Ramos (cell line): ENCODE measurements at regions not wholly inside any gene's neighbourhood (a gene's known extent, or its start where the extent isn't known, plus 50 kb on each side); places are given as distances from the start of the nearest gene placed in this dataset.
"Not testable (repeated sequence)": the region's sequence is repeated elsewhere in the genome, so short reads cannot be mapped to it uniquely, and the experiment has no call there.

Experiments used
- in situ Hi-C: fragments of 300-500 bp; cut with MboI; formaldehyde crosslinking; loops from one replicate; pipeline ENCODE4 v1.14.3; 2022; ENCODE audit warnings: low sequenced_read_pairs; ENCODE audit not compliant: unreplicated experiment

DNA sequence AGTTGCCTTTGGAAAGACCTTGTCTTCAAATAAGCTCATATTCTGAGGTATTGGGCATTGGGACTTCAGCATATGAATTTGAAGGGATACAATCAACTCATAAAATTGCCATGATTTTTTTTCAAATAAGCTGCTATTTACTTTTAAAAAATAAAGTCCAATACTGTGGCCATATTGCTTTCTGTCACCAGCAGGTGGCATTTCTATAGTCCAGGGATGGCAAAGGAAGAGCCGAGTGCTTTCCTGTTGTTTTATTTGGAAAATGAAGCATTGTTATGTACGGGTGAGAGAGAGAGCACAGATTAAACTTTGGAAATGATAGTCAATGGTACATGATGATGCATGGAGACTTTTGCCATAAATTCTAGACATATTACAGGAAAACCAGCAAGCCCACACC is 104.1 kb upstream of the DPP6 start:
- in situ Hi-C loops, result no loop called here

DNA sequence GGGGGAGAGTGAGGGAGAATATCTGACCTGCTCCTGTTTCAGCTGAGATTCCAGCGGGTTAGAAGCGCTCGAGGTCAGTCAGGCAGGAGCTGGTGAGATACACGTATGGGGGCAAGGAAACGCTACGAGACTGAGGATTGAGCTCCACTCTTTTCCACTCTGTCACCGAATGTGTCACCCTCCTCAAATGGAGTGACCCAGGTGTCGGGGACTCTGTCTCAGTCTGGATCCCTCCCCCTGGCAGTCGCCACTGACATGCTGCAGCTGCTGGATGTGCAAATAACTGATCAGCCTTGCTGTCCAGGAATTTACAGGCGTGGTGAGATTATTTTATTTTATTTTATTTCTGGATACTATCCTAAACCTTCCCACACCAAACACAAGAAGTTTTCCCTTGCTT is 100.9 kb upstream of the DPP6 start:
- in situ Hi-C loops, result no loop called here

DNA sequence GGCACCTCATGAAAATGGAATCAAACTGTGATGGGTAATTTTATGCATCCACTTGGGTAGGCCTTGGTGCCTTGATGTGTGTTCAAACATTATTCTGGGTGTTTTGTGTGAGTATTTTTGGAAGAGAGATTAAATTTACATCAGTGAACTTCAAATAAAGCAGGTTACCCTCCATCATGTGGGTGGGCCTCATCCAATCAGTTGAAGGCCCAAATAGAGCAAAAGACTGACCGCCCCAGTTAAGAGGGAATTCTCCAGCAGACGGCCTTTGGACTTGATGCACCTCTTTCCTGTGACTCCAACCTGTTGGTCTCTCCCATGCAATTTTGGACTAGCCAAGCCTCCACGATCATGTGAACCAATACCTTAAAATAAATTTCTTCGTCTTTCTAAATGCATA is 97.7 kb upstream of the DPP6 start:
- in situ Hi-C loops, result no loop called here

DNA sequence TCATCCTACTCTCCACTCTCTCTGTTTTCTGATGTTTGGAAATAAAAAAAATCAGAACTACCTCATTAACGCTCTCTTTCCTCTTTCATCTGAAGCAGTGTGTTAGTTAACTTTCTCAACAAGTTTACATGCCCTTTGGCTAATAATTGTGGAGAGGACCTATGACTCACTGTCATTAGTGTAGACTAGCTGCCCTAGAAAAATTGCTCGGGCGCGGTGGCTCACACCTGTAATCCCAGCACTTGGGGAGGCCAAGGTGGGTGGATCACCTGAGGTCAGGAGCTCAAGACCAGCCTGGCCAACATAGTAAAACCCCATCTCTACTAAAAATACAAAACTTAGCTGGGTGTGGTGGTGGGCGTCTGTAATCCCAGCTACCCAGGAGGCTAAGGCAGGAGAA is 94.5 kb upstream of the DPP6 start:
- in situ Hi-C loops, result not testable (repeated sequence)

DNA sequence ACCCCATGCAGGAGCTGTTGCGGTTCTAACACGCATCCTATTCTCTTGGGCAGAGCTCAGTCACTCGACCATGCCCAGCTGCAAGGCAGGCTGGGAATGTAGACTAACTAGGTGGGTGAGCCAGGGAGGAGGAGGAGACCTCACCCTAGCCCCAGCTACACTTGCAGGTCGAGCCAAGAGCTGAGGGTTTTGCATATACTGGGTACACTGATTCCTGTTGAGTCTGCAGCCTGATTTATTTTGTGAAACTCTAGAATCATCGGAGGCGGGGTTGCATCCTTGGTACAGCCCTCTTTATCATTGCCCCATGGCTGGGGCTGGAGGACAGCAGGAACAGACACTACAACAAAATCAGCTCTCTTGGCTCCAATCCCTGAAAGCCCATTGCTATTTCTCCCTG is 93.8 kb upstream of the DPP6 start:
- in situ Hi-C loops, result not testable (repeated sequence)

DNA sequence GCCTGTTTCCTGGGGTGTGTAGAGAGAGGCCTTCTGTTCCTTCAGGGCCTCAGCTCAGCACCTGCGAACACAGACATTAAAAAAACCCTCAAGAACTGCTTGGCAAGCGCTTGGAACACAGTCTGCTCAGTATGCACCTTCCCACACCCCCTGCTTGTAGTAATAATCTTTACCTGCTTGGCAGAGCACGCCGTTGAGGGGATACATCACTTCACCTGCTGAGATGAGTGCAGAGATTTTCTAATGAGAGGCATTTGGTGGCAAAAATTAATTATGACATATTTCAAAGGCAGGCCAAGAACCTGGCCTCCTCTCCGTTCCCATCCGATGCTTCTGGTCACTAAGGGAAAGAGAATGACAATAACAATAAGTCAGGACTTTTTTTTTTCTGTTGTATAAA is 93.4 kb upstream of the DPP6 start:
- in situ Hi-C loops, result not testable (repeated sequence)

DNA sequence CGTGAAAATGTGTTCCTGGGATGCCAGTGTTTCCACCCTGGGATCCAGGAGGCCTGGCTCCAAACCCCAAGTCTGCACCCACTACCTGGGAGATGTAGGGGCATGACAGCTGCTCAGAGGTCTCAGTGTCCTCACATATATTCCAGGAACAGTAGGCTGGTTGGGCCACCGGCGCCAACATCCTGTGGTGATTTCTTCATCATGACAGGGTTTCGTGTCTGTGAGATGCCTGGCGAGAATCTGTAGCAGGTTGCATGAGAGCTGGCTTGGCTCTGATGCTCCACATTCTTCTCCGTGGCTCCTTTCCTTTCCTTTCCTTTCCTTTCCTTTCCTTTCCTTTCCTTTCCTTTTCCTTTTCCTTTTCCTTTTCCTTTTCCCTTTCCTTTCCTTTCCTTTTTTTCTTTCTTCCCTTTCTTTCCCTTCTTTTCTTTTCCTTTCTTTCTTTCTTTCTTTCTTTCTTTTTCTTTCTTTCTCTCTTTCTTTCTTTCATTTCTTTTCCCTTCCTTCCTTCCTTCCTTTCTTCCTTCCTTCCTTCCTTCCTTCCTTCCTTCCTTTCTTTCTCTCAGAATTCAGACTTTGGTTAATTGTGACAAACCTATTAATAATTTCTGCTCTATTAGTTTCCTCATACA is 87.6 kb upstream of the DPP6 start:
- in situ Hi-C loops, result not testable (repeated sequence)

DNA sequence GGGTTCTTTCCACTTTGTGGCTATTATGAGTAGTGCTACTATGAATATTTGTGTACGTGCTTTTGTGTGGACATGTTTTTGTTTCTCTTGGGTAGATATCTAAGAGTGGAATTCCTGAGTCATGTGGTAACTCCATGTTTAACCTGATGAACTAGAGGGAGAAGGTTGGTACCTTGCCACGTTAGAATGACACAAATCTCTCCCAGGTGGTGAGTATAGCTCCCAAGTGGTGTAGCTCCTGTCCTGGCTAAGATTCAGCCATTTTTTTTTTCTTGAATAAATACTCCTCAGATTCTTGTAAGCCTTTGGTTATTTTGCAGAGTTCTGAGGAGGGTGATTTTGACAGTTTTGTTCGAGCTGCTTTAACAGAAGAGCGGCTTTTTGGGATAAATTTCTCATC is 83.2 kb upstream of the DPP6 start:
- in situ Hi-C loops, result not testable (repeated sequence)

DNA sequence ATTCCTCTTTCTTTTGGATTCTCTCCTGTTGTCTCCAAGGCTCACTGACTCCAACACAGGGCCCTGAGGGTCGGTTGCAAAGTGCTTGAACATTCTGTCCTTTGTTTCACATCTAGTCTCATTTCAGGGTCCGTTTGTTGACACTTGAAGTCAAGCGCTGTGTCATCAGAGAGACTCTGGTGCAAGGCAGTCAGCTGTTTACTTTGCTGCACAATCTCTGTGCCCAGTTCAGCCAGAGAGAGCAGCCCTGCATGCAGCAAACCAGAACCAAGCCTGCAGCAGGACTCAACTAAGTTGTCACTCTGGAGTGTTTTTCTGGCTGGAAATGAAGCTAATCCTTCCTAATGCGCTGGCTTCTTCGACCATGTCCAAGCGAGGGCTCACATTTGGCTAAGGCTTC is 77.6 kb upstream of the DPP6 start:
- in situ Hi-C loops, result not testable (repeated sequence)

DNA sequence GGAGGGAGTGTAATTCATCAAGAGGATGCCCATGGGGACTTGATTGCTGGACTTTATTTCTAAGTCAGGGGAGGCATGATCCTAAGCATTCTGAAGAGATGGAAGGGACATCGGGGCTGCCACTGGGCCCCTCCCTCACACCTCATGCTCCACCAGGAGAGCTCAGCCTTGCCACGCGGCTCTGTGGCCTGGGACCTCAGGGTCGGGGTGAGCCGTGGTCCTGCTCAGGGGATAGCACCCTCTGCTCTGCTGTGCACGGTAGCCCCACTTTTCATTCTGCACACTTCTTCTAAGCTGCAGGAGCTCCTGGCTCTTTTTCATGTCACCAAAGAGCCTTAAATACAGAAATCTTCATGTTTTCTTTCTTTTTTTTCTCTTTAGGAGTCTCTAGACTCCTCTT is 75.5 kb upstream of the DPP6 start:
- in situ Hi-C loops, result not testable (repeated sequence)

DNA sequence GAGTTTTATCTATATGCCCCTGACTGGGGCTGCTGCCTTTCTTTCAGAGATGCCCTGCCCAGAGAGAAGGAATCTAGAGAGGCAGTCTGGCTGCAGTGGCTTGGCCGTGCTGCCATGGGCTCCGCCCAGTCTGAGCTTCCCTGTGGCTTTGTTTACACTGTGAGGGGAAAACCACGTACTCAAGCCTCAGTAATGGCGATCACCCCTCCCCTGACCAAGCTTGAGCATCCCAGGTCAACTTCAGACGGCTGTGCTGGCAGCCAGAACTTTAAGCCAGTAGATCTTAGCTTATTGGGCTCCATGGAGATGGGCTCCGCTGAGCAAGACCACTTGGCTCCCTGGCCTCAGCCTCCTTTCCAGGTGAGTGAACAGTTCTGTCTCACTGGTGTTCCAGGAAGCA is 69.0 kb upstream of the DPP6 start:
- in situ Hi-C loops, result not testable (repeated sequence)

DNA sequence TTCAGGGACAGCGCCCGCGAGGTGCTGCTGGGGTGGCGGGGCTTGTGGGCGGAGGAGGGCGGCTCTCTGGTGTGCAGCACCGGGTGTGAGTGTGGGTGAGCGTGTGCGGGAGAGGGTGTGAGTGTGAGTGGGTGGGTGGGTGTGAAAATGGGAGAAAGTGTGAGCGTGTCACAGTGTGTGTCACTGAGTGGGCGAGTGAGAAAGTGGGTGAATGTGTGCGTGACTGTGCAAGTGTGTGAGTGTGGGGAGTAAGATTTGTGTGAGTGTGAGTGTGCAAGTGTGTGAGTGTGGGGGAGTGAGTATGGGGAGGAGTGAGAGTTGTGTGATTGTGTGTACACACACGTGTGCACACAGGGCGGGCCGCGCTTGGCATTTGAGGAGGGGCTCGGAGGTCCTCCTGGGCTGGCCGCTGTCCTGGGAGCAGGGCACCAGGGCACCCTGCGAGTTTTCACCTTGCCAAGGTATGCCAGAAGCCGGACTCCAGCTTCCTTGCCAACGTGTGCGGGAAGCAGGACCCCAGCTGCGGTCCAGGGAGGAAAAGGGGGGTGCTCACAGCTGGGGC is 63.1 kb upstream of the DPP6 start:
- in situ Hi-C loops, result not testable (repeated sequence)

DNA sequence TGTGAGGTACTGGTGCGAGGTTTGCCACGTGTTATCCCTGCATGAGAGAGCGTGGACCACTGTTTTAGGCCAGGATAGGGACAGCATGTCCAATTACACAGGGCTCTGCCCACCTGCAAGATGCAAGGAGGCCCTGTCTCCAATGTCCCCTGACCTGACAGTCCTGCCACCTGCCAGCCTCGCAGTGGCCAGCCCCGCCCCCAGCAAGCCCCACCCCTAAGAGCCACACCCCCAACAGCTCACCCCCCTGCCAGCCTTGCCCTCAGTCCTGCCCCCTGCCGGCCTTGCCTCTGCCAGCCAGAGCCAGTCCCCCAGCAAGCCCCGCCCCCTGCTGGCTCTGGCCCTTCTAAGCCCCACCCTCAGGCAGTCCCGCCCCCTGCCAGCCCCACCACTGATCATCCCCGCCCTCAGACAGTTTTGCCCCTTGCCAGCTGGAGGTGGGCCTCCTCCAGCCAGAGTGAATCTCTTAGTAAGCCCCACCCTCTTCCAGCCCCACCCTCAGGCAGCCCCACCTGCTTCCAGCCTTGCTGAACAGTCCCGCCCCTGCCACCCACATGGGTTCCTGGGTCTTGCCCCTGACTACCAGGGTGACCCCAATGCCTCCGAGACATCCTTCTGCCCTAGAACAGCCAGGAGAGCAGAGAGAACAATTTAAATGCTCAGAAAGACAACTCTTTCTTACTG is 62.3 kb upstream of the DPP6 start:
- in situ Hi-C loops, result not testable (repeated sequence)

DNA sequence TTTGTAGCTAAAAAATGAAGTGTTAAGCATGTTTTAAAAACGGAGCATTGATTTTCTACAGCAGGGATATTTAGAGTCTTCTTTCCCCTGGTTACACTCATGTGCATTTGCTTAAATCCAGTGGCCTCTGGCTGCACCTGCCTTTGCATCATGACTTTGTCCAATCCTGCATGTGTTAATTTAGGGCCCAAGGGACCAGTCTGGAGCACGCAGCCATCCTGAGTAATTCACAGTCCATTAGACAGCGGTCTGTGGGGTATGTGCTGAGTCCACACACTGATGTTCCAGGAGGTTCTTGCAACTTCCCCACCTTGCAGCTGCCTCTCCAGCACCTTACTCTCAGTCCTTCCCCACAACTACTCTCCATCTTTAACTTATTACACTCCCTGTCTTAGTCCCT is 60.7 kb upstream of the DPP6 start:
- in situ Hi-C loops, result not testable (repeated sequence)

DNA sequence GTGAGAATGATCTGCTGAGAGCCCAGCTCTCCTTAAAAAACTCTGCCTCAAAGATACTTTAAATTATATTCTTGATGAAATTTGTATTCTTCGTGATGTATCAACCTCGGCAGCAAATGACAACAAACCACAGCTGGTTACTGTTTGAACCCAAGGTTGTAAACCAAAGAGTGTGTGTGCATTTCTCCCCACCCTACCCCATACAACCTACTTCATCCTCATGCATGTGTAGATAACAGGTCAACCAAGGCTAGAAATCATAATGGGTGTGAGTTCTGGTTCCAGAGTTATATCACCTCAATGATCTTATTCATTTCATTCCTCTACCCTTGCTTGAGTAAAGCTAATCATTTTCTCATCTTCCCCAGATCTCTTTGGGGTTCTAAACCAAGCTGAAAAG is 58.8 kb upstream of the DPP6 start:
- in situ Hi-C loops, result not testable (repeated sequence)

DNA sequence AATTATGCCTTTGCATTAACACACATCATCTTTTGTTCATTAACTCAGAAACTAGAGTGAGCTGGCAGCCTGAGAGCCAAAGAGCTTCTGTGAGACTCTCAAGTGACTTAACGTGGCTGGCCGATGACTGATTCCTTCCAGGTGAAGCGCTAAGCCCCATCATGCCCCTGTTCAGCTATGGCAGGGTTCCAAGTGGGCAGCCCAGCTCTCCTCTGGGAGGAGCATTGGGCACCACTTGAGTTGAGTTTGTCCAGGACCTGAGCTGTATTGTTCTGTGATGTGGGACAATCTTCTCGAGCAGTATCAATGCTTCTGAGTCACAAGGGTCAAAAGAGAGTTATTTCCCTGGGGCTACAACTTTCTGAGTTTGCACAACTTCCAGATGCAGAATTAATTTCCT is 53.3 kb upstream of the DPP6 start:
- in situ Hi-C loops, result not testable (repeated sequence)
